HCT116 (cell line): ENCODE measurements at regions not wholly inside any gene's neighbourhood (a gene's known extent, or its start where the extent isn't known, plus 50 kb on each side); places are given as distances from the start of the nearest gene placed in this dataset.

Source experiments
- ATAC-seq: fragments of 200-7000 bp; cut with Tn5 transposase; 2 replicates; pipeline ENCODE4 v1.9.1; 2020; ENCODE audit warnings: mild to moderate bottlenecking, moderate library complexity
- BruUV-seq: library from RNA; stranded (reverse); fragments of 400-500 nt; replicated peaks from 2 replicates; lab custom pipeline; 2021; lab: Mats Ljungman, UMichigan
- CTCF ChIA-PET: fragments of 300-600 bp; sonication (Branson Sonifier 250); formaldehyde crosslinking; loops from one replicate; lab custom pipeline; 2021; ENCODE audit warnings: antibody characterized with exemption; lab: Charles Lee
- POLR2A ChIA-PET: fragments of 300-600, 350-600 bp; sonication (Branson Sonifier 250); formaldehyde crosslinking; loops from one replicate; lab custom pipeline; 2021; ENCODE audit warnings: antibody characterized with exemption; lab: Charles Lee
- RAD21 ChIA-PET, 2 experiments: fragments of 300-600 bp; sonication (Branson Sonifier 250); formaldehyde crosslinking; loops; one replicate each; lab custom pipeline; 2023; ENCODE audit warnings: low total read pairs in 2 of 2; ENCODE audit not compliant: uncharacterized antibody in 2 of 2, unreplicated experiment in 2 of 2, low non-redundant PET in 1 of 2; lab: Charles Lee
- DNase-seq: peaks from one replicate; pipeline ENCODE4 v3.0.0-alpha.2; 2010; ENCODE audit warnings: low read depth, low spot score
- H2AFZ ChIP-seq: fragments of 200-600 bp; shearing (Covaris generic), sonication (generic); 2 replicates; pipeline ENCODE4 v1.6.1; 2017; ENCODE audit warnings: low read depth, mixed run types, mixed read lengths, antibody characterized with exemption, low read length; ENCODE audit not compliant: poor library complexity, severe bottlenecking
- H3K27ac ChIP-seq: 2 replicates; pipeline ENCODE4 v1.5.1; 2012; ENCODE audit warnings: low read depth, low read length
- H3K27me3 ChIP-seq: fragments of 200-600 bp; sonication (generic); 2 replicates; pipeline ENCODE4 v1.6.1; 2016; ENCODE audit warnings: mixed run types, low read length, mixed read lengths; ENCODE audit not compliant: insufficient read depth
- H3K36me3 ChIP-seq, 2 experiments: fragments of 200-500 bp in 1 of 2; fragments of 200-600 bp in 1 of 2; sonication (Bioruptor generic) in 1 of 2; sonication (generic) in 1 of 2; 2 replicates each; pipeline versions ENCODE4 v1.5.1 to v1.6.1; 2014 to 2016; ENCODE audit warnings: low read length in 2 of 2, inconsistent platforms in 1 of 2, mixed read lengths in 1 of 2, mixed run types in 1 of 2; ENCODE audit not compliant: insufficient read depth in 2 of 2, control insufficient read depth in 1 of 2
- H3K4me1 ChIP-seq, 2 experiments: fragments of 200-600 bp in 1 of 2; sonication (generic) in 1 of 2; 2 replicates each; pipeline versions ENCODE4 v1.5.1 to v1.6.1; 2012 to 2017; ENCODE audit warnings: low read length in 2 of 2, inconsistent platforms in 1 of 2, mild to moderate bottlenecking in 1 of 2, mixed read lengths in 1 of 2, mixed run types in 1 of 2, moderate library complexity in 1 of 2; ENCODE audit not compliant: insufficient read depth in 2 of 2, control insufficient read depth in 1 of 2
- H3K4me2 ChIP-seq: fragments of 200-600 bp; sonication (generic); 2 replicates; pipeline ENCODE4 v1.6.1; 2017; ENCODE audit warnings: mixed run types, low read length, mixed read lengths
- H3K4me3 ChIP-seq, 2 experiments: fragments of 200-600 bp in 1 of 2; sonication (generic) in 1 of 2; replicated peaks in 1 of 2; 2 replicates each; pipeline ENCODE4 v1.5.1; 2011 to 2016; ENCODE audit warnings: low read length in 2 of 2, control low read depth in 1 of 2, low read depth in 1 of 2, mild to moderate bottlenecking in 1 of 2, mixed read lengths in 1 of 2, mixed run types in 1 of 2
- H3K79me2 ChIP-seq: fragments of 200-600 bp; sonication (generic); 2 replicates; pipeline ENCODE4 v1.6.1; 2017; ENCODE audit warnings: mild to moderate bottlenecking, mixed run types, low read length, moderate library complexity, mixed read lengths; ENCODE audit not compliant: insufficient read depth
- H3K9ac ChIP-seq: fragments of 200-600 bp; sonication (generic); 2 replicates; pipeline ENCODE4 v1.6.1; 2016; ENCODE audit warnings: low read length, mixed read lengths
- H3K9me2 ChIP-seq: fragments of 200-600 bp; sonication (generic), shearing (Covaris generic); 2 replicates; pipeline ENCODE4 v1.6.1; 2017; ENCODE audit warnings: mixed run types, mild to moderate bottlenecking, moderate library complexity; ENCODE audit not compliant: insufficient read depth
- H3K9me3 ChIP-seq, 2 experiments: fragments of 200-500 bp in 1 of 2; fragments of 200-600 bp in 1 of 2; sonication (Bioruptor generic) in 1 of 2; sonication (generic) in 1 of 2; 2 replicates each; pipeline ENCODE4 v1.6.1; 2014 to 2017; ENCODE audit warnings: low read length in 2 of 2, mixed read lengths in 2 of 2, inconsistent platforms in 1 of 2, low read depth in 1 of 2, mild to moderate bottlenecking in 1 of 2, mixed run types in 1 of 2, moderate library complexity in 1 of 2; ENCODE audit not compliant: control insufficient read depth in 1 of 2, insufficient read depth in 1 of 2
- H4K20me1 ChIP-seq: fragments of 200-600 bp; sonication (generic), shearing (Covaris generic); 2 replicates; pipeline ENCODE4 v1.6.1; 2017; ENCODE audit warnings: mixed run types, mild to moderate bottlenecking, moderate library complexity; ENCODE audit not compliant: insufficient read depth
- CBX3 ChIP-seq: IDR thresholded peaks from 2 replicates; pipeline ENCODE4 v1.6.1; 2012; ENCODE audit warnings: low read depth
- CEBPB ChIP-seq: IDR thresholded peaks from 2 replicates; pipeline ENCODE4 v1.6.1; 2012; ENCODE audit warnings: low read depth
- EZH2 ChIP-seq: fragments of 200-600 bp; sonication (generic); IDR thresholded peaks from 2 replicates; pipeline ENCODE4 v1.6.1; 2017; ENCODE audit warnings: antibody characterized with exemption, mixed run types
- JUND ChIP-seq: IDR thresholded peaks from 2 replicates; pipeline ENCODE4 v1.6.1; 2012
- POLR2A ChIP-seq: IDR thresholded peaks from 2 replicates; pipeline ENCODE4 v1.7.0; 2011; ENCODE audit warnings: borderline replicate concordance; ENCODE audit not compliant: insufficient read depth, insufficient read length; ENCODE audit errors: extremely low read depth
- RAD21 ChIP-seq: IDR thresholded peaks from 2 replicates; pipeline ENCODE4 v1.6.1; 2012; ENCODE audit warnings: low read depth, mild to moderate bottlenecking
- SP1 ChIP-seq: IDR thresholded peaks from 2 replicates; pipeline ENCODE4 v1.6.1; 2012; ENCODE audit warnings: low read depth
- SRF ChIP-seq: IDR thresholded peaks from 2 replicates; pipeline ENCODE4 v1.6.1; 2012; ENCODE audit warnings: low read depth
- TCF7L2 ChIP-seq: IDR thresholded peaks from 2 replicates; pipeline ENCODE4 v1.7.0; 2011; ENCODE audit warnings: borderline replicate concordance, inconsistent platforms; ENCODE audit not compliant: insufficient read depth, insufficient read length; ENCODE audit errors: extremely low read depth
- YY1 ChIP-seq: IDR thresholded peaks from 2 replicates; pipeline ENCODE4 v1.6.1; 2011; ENCODE audit warnings: low read length, low read depth, moderate library complexity, mild to moderate bottlenecking; ENCODE audit not compliant: insufficient replicate concordance; ENCODE audit errors: extremely low read depth
- intact Hi-C: fragments of 100-400 bp; cut with micrococcal nuclease; formaldehyde crosslinking; loops from 2 replicates; pipeline ENCODE4 v1.10.0; 2022
- TF ChIP-seq, protein P1 (sequence below): IDR thresholded peaks from 2 replicates; pipeline ENCODE4 v1.6.1; 2012
- TF ChIP-seq, protein P2 (sequence below), 3 experiments: fragments of 200-600 bp in 1 of 3; sonication (generic) in 1 of 3; IDR thresholded peaks in 2 of 3; conservative IDR thresholded peaks in 1 of 3; 2 replicates each; pipeline ENCODE4 v1.5.1; 2012 to 2017; ENCODE audit warnings: low read depth in 2 of 3, low read length in 2 of 3, antibody characterized with exemption in 1 of 3, borderline replicate concordance in 1 of 3, control low read depth in 1 of 3, mild to moderate bottlenecking in 1 of 3, mixed read lengths in 1 of 3, mixed run types in 1 of 3, moderate library complexity in 1 of 3; ENCODE audit not compliant: insufficient read depth in 1 of 3

DNA sequence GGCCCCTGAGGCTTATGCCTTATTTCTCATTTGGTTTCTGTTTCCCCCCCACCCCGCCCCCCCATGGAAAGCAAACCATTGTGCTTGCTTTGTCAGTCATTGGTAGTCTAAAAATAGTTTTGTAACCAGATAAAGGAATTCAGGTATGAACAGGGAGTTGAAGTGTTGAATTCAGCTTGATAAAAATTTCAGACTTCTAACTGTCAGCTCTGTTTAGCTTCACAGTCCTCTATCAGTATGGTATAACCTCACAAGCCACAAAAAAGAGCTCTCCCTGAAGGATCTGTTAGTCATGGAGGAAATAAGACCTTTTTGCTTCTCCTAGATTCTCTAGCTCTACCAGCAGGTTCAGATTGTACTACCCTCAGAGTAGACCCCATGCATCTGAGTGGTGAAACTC, 378.1 kb downstream of the TMEM38B start:
- no peaks in the 10 kb centered on the region for H3K9me2 ChIP-seq
- H3K27ac ChIP-seq: no peak overlapping the region
- H3K9ac ChIP-seq: no peak overlapping the region
- intact Hi-C loops: no loop called here
- RAD21 ChIA-PET: no interaction called here
- H3K27me3 ChIP-seq: peaks cover 14% of the 10 kb centered on the region; the same call in 1 of the 2 replicates
- H3K4me2 ChIP-seq: no peak overlapping the region
- no peak overlapping the region for H3K4me3 ChIP-seq
- no peaks in the 10 kb centered on the region for H4K20me1 ChIP-seq
- POLR2A ChIA-PET: no interaction called here
- ATAC-seq (no peak), DNase-seq (no peak)
- H2AFZ ChIP-seq: no peak overlapping the region
- no peaks in the 10 kb centered on the region for H3K9me3 ChIP-seq
- BruUV-seq: no TSS peak
- H3K79me2 ChIP-seq: no peaks in the 10 kb centered on the region
- CTCF ChIA-PET: no interaction called here
- no peaks in the 10 kb centered on the region for H3K4me1 ChIP-seq
- no peaks in the 10 kb centered on the region for H3K36me3 ChIP-seq
- no peak for TF ChIP-seq SRF
- no peak for TF ChIP-seq YY1
- TF ChIP-seq, protein P1, sequence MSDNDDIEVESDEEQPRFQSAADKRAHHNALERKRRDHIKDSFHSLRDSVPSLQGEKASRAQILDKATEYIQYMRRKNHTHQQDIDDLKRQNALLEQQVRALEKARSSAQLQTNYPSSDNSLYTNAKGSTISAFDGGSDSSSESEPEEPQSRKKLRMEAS: no peak
- TF ChIP-seq TCF7L2: no peak
- no peak for TF ChIP-seq SP1
- TF ChIP-seq, protein P2, sequence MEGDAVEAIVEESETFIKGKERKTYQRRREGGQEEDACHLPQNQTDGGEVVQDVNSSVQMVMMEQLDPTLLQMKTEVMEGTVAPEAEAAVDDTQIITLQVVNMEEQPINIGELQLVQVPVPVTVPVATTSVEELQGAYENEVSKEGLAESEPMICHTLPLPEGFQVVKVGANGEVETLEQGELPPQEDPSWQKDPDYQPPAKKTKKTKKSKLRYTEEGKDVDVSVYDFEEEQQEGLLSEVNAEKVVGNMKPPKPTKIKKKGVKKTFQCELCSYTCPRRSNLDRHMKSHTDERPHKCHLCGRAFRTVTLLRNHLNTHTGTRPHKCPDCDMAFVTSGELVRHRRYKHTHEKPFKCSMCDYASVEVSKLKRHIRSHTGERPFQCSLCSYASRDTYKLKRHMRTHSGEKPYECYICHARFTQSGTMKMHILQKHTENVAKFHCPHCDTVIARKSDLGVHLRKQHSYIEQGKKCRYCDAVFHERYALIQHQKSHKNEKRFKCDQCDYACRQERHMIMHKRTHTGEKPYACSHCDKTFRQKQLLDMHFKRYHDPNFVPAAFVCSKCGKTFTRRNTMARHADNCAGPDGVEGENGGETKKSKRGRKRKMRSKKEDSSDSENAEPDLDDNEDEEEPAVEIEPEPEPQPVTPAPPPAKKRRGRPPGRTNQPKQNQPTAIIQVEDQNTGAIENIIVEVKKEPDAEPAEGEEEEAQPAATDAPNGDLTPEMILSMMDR (IDR thresholded peaks at IDR 0.05 in 2 of 3, conservative IDR thresholded peaks at IDR 0.05 in 1 of 3; ENCODE audit: borderline replicate concordance in 1 of 3, insufficient read depth in 1 of 3, low read depth in 2 of 3, low read length in 2 of 3): no peak
- no peak for TF ChIP-seq CEBPB
- no peak for TF ChIP-seq JUND
- no peak for TF ChIP-seq EZH2
- TF ChIP-seq CBX3: no peak
- TF ChIP-seq RAD21: no peak
- no peak for TF ChIP-seq POLR2A
